ENCODE measurements at regions not wholly inside any gene's neighbourhood (a gene's known extent, or its start where the extent isn't known, plus 50 kb on each side); places are given as distances from the start of the nearest gene placed in this dataset.
"Not testable (repeated sequence)": the region's sequence is repeated elsewhere in the genome, so short reads cannot be mapped to it uniquely, and the experiment has no call there.

- Histone ChIP-seq H3K9ac (ENCODE audit: low read length) (no peak overlapping the region), H3K9me2 (ENCODE audit: insufficient read depth, low read length) (no peaks in the 10 kb centered on the region), H3K9me3 (ENCODE audit: low read length) (no peaks in the 10 kb centered on the region), H3K27me3 (ENCODE audit: insufficient read depth, low read depth, low read length) (no peaks in the 10 kb centered on the region), H3F3A (ENCODE audit: insufficient read depth, low read length, poor library complexity, severe bottlenecking) (no peaks in the 10 kb centered on the region), H3K4me2 (ENCODE audit: low read length) (no peak overlapping the region), H4K20me1 (ENCODE audit: insufficient read depth) (no peaks in the 10 kb centered on the region), H2AFZ (ENCODE audit: low read depth, low read length) (no peak overlapping the region), H3K27ac (ENCODE audit: low read length) (no peak overlapping the region), H3K36me3 (ENCODE audit: insufficient read depth, low read length) (no peaks in the 10 kb centered on the region), H3K4me3 (ENCODE audit: low read length) (no peak overlapping the region), H3K79me2 (replicated peaks; ENCODE audit: insufficient read depth, low read length) (no peaks in the 10 kb centered on the region)
- TF ChIP-seq SMC3 (conservative IDR thresholded peaks at IDR 0.05; ENCODE audit: poor library complexity) (no peak), EP300 (conservative IDR thresholded peaks at IDR 0.05; ENCODE audit: poor library complexity, severe bottlenecking) (no peak), EZH2 (IDR thresholded peaks at IDR 0.05; ENCODE audit: borderline replicate concordance, insufficient read depth, low read length, poor library complexity, severe bottlenecking) (no peak), TAF1 (IDR thresholded peaks at IDR 0.05; ENCODE audit: low read depth) (no peak), POLR2AphosphoS5 (IDR thresholded peaks at IDR 0.05) (no peak), MXI1 (conservative IDR thresholded peaks at IDR 0.05; ENCODE audit: poor library complexity, severe bottlenecking) (no peak), REST (IDR thresholded peaks at IDR 0.05; ENCODE audit: borderline replicate concordance) (no peak), RAD21 (conservative IDR thresholded peaks at IDR 0.05) (no peak), CTCF (IDR thresholded peaks at IDR 0.05; ENCODE audit: poor library complexity, severe bottlenecking) (no peak)
Observed at GRCh38 chrX:76815754-76816153, 388.2 kb downstream of the MAGEE1 start.

GRCh38 chrX:76817279-76817678 is 389.8 kb downstream of the MAGEE1 start:
- not testable (repeated sequence) for H3K79me2 ChIP-seq (replicated peaks; ENCODE audit: insufficient read depth, low read length); H3K9ac ChIP-seq (ENCODE audit: low read length); H4K20me1 ChIP-seq (ENCODE audit: insufficient read depth); H3K36me3 ChIP-seq (ENCODE audit: insufficient read depth, low read length); H3K27ac ChIP-seq (ENCODE audit: low read length); H3K9me2 ChIP-seq (ENCODE audit: insufficient read depth, low read length); H3K4me3 ChIP-seq (ENCODE audit: low read length); H3F3A ChIP-seq (ENCODE audit: insufficient read depth, low read length, poor library complexity, severe bottlenecking); H2AFZ ChIP-seq (ENCODE audit: low read depth, low read length); H3K4me2 ChIP-seq (ENCODE audit: low read length); H3K27me3 ChIP-seq (ENCODE audit: insufficient read depth, low read depth, low read length); H3K9me3 ChIP-seq (ENCODE audit: low read length)

- no peaks in the 10 kb centered on the region for H3K9me3 ChIP-seq (ENCODE audit: low read length)
- TF ChIP-seq REST (IDR thresholded peaks at IDR 0.05; ENCODE audit: borderline replicate concordance) = no peak
- no peak for TF ChIP-seq CTCF (IDR thresholded peaks at IDR 0.05; ENCODE audit: poor library complexity, severe bottlenecking)
- no peak for TF ChIP-seq EZH2 (IDR thresholded peaks at IDR 0.05; ENCODE audit: borderline replicate concordance, insufficient read depth, low read length, poor library complexity, severe bottlenecking)
- no peak for TF ChIP-seq POLR2AphosphoS5 (IDR thresholded peaks at IDR 0.05)
- TF ChIP-seq RAD21 (conservative IDR thresholded peaks at IDR 0.05) = no peak
- TF ChIP-seq EP300 (conservative IDR thresholded peaks at IDR 0.05; ENCODE audit: poor library complexity, severe bottlenecking) = no peak
- TF ChIP-seq TAF1 (IDR thresholded peaks at IDR 0.05; ENCODE audit: low read depth) = no peak
- no peak for TF ChIP-seq MXI1 (conservative IDR thresholded peaks at IDR 0.05; ENCODE audit: poor library complexity, severe bottlenecking)
- no peak for TF ChIP-seq SMC3 (conservative IDR thresholded peaks at IDR 0.05; ENCODE audit: poor library complexity)
- no peaks in the 10 kb centered on the region for H3K79me2 ChIP-seq (replicated peaks; ENCODE audit: insufficient read depth, low read length)
- H2AFZ ChIP-seq (ENCODE audit: low read depth, low read length) = no peak overlapping the region
- H3K9ac ChIP-seq (ENCODE audit: low read length) = no peak overlapping the region
- no peak overlapping the region for H3K4me3 ChIP-seq (ENCODE audit: low read length)
- no peaks in the 10 kb centered on the region for H3K9me2 ChIP-seq (ENCODE audit: insufficient read depth, low read length)
- H3K27me3 ChIP-seq (ENCODE audit: insufficient read depth, low read depth, low read length) = no peaks in the 10 kb centered on the region
- H4K20me1 ChIP-seq (ENCODE audit: insufficient read depth) = no peaks in the 10 kb centered on the region
- no peaks in the 10 kb centered on the region for H3K36me3 ChIP-seq (ENCODE audit: insufficient read depth, low read length)
- no peak overlapping the region for H3K27ac ChIP-seq (ENCODE audit: low read length)
- no peak overlapping the region for H3K4me2 ChIP-seq (ENCODE audit: low read length)
- no peaks in the 10 kb centered on the region for H3F3A ChIP-seq (ENCODE audit: insufficient read depth, low read length, poor library complexity, severe bottlenecking)
Observed at GRCh38 chrX:76821276-76821675, 393.8 kb downstream of the MAGEE1 start.

Data from neural cell (in vitro differentiated cells).